ENCODE measurements at regions not wholly inside any gene's neighbourhood (a gene's known extent, or its start where the extent isn't known, plus 50 kb on each side); places are given as distances from the start of the nearest gene placed in this dataset.
"Not testable (repeated sequence)": the region's sequence is repeated elsewhere in the genome, so short reads cannot be mapped to it uniquely, and the experiment has no call there.

DNA sequence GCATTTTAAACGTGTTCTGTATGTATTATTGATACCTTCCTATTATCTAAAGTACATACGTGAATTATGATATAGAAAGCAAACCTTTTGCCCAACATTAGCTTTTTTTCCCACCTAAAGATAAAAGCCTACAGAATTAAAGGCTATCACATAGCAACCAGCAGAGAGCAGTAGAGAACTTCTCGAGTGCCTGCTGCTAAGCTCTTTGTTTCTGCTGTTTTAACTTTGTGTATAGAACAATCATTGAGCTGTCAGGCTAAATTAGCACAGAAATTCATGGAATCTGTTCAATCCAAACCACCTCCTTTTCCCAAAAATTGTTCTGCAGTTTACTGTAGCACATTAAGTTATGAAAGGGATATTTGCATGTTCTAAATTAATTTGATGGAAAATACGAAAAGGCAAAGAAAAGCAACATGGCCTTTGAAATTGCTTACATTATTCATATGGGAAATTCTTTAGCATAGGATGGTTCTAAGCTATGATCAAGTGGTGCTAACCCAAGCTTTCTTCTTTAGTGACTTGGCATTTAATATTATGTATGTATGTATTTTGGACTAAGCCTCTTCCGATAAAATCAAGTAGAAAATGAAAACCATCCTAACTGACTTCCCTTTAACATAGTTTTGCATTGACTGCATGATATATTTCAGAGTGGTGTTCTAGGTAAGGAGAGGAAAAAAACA is 1288.5 kb downstream of the GATA3 start:
- DNase-seq: peak in 2 of 3 experiments; percentile 5 to 26

DNA sequence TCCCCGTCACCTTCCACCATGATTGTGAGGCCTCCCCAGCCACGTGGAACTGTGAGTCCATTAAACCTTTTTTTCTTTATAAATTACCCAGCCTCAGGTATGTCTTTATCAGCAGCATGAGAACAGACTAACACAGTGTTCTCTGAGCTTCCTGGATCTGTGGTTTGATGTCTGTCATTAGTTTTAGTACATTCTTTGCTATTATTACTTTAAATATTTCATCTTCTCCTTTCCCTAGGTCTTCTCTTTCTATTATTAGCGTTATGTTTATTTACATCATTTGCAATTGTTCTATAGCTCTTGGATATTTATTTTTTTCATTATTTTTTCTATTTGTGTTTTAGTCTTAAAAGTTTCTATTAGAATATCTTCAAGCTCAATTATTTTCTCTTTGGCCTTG is 1293.4 kb downstream of the GATA3 start:
- DNase-seq: not testable (repeated sequence)

GRCh38 chr10:9357471-9357870 is 1303.0 kb downstream of the GATA3 start:
- DNase-seq: no peak

DNA sequence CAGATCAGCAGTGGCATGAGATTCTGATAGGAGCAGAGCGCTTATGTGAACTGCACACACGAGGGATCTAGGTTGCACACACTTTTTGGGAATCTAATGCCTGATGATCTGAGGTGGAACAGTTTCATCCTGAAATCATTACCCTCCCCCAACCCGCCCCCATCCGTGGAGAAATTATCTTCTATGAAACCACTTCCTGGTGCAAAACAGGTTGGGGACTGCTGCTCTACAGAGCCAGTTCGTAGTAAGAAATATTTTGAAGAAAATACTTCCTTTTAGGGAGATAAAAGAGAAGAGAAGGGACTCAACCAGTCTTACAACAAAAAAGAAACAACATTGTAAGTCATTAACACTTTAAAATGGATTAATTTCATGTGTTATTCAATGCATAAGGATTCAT is 1308.2 kb downstream of the GATA3 start:
- no peak for DNase-seq

GRCh38 chr10:9379183-9379582 is 1324.7 kb downstream of the GATA3 start:
- no peak for DNase-seq

- no peak for DNase-seq
These were observed 1327.4 kb downstream of the GATA3 start for GRCh38 chr10:9381733-9382532.

- no peak for DNase-seq
These were observed 1328.0 kb downstream of the GATA3 start for GRCh38 chr10:9382533-9382866.

DNA sequence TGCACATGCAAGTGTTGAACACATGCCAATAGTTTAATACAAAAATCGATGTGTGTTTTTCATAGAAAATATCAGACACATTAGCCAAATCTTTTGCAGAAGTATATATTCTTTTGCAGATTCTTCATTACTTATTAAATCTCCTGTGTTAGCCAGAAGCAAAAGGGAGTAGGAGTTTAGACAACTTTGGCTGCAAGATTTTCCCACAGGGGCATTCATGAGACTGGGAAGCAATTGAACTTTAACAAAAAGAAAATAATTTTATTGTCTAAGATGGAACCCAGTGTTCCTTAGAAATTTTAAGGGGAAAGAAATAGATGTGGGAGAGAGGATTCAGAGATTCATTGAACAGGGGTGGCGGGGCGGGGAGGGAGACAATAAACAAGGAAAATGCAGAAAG is 1336.0 kb downstream of the GATA3 start:
- DNase-seq: no peak

DNA sequence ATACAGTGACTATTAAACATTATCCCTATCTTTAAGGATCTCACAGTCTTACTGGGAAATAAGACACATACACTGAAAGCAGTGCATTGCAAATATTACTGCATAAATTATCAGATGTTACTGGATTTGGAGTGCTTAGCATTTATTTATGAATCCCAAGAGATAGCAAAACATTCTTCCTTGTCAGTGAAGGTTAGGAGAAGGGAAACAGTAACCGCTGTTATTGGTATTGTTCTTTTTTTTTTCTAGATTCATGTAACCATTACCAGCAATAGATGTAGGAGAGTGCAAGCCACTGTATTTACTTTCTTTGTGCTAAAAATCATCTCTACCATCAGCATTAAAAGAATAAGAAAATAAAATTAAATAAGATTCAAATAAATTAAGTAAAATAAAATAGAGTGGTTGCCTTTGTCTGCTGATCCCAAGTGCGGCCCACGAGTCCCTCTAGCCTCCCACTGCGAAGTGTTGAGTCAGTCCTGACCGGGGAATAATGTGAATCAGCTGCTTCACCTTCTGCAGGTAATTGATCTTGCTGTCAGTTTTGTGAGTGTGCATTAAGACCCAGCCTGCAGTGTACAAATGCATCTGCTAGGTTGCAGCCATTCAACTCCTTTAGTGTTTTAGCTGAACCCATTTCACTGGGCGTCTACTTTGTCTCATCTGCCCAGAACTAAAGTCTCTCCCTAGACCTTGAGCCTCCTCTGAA is 1344.9 kb downstream of the GATA3 start:
- DNase-seq: no peak

DNA sequence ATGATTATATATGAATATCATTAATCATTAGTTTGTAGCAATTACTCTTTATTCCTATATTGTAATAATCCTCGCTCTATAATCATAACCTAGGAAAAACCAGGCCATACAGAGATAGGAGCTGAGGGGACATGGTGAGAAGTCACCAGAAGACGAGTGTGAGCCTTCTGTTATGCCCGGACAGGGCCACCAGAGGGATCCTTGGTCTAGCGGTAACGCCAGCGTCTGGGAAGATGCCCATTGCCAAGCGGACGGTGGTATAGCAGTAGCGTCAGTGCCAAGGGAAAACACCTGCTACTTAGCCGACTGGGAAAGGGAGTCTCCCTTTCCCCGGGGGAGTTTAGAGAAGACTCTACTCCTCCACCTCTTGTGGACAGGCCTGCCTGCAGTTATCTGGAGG is 1347.6 kb downstream of the GATA3 start:
- DNase-seq: peak in 2 of 3 experiments; percentile 0 to 8

DNA sequence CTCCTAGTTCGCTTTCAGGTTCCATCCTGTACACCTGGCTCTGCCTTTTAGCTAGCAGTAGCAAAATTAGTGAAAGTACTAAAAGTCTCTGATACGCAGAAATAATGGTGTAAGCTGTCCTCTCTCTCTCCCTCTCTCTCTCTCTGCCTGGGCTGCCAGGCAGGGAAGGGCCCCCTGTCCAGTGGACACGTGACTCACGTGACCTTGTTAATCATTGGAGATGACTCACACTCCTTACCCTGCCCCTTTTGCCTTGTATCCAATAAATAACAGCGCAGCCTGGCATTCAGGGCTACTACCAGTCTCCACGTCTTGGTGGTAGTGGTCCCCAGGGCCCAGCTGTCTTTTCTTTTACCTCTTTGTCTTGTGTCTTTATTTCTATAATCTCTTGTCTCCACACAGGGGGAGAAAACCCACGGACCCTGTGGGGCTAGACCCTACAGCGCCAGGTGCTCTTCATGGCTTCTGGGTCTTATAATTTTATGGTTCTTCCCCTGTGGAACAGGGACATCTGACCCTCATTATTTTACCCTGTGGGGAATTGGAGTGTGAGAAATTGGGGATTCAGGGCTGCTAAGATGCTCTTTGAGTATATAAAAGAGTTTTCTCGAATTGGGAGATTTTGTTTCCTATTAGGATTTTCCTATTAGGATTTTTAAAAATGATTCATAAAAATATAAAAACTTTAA is 1348.2 kb downstream of the GATA3 start:
- not testable (repeated sequence) for DNase-seq

- not testable (repeated sequence) for DNase-seq
These were observed 1352.7 kb downstream of the GATA3 start for GRCh38 chr10:9407201-9407600.

- DNase-seq: no peak
These were observed 1361.8 kb downstream of the GATA3 start for GRCh38 chr10:9416331-9416730.

DNA sequence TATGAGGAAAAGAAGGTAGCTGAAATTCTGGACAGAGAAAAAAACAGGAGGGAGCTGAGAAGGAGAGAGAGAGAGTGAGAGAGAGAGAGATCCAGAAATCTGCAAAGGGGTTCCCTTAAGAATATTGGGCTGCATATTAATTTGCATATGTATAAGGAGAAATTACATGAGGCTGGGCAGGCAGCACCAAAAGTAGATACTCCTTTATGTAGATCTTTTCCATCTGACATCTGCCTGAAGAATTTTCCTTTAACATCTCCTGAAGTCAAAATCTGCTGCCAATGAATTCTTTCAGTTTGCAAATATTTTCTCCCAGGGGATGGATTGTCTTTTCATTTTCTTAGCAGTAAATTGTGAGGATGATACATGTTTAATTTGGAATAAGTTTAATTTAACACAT is 1365.3 kb downstream of the GATA3 start:
- DNase-seq: no peak

DNA sequence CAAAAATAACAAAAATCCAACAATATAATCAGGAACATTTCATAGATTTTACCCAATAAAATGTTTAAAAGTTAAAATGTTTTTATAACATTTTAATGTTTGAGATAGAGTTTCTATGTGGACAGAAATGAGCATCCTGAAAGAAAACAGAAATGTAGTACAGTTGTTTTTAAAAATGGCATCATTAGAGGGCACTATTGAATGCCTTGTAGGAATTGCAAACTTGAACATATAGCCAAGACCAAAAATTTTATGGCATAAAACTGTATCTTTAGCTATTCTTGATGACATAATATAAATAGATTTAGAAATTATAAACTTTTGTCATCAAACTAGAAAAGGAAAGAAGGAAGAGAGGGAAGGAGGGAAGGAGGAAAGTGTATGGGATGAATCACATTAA is 1372.7 kb downstream of the GATA3 start:
- DNase-seq: no peak

GRCh38 chr10:9437131-9437530 is 1382.6 kb downstream of the GATA3 start:
- DNase-seq: no peak

GRCh38 chr10:9443758-9444157 is 1389.3 kb downstream of the GATA3 start:
- DNase-seq: no peak

- DNase-seq: no peak
These were observed 1395.0 kb downstream of the GATA3 start for GRCh38 chr10:9449530-9449929.

GRCh38 chr10:9450801-9451200 is 1396.3 kb downstream of the GATA3 start:
- no peak for DNase-seq

DNA sequence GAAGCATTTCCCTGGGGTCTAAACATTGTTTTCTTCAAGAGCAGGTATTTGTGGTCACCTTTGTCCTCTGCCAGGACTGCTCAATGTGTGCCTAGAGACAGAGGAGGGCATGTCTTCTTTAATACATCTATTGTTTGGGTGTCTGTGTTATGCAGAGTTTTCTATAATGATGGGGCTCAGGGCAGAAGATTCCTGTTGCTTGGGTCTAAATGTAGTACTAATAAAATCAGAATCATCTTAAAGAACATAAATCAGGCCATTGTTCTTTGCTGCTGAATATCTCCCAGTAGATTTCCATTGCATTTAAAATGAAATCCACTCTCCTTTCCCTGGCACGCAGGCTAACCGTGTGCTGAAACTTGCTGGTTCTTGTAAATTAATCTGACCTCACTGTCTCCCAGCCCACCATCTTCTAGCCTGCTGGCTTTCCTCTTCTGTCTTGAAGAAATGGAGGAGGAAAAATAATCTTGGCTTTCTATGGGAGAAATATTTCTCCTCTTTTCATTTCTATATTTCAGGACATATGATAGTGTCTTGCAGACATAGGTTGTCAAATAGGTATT is 1396.8 kb downstream of the GATA3 start:
- no peak for DNase-seq

GRCh38 chr10:9452056-9452455 is 1397.6 kb downstream of the GATA3 start:
- no peak for DNase-seq

GRCh38 chr10:9453871-9454270 is 1399.4 kb downstream of the GATA3 start:
- DNase-seq: not testable (repeated sequence)

DNA sequence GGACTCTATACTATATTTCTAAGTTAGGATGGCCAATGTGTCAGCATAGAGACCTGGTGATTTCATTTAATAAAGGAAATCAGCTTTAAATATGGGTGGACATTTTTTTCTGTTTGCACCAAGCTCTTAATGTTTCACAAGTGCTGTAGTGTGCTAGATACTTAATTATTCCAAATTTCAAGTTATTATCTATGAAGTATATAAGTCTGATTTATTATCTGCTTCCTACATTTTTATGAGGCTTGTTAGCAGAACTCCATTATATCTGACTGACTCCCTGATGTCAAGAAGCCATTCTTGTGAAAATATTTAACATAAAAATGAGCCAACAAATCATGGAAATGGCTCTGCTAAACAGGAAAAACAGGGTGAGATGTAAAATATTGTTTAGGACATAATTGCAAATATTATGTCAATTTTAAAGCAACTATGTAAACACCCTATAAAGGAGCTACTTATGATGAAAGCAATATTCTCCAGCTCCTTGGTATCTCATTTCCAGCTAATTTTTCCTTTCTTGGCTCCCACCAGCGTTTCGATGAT is 1415.2 kb downstream of the GATA3 start:
- DNase-seq: no peak

Data from NCI-H1417 (cell line).